K562 (cell line): ENCODE measurements at regions not wholly inside any gene's neighbourhood (a gene's known extent, or its start where the extent isn't known, plus 50 kb on each side); places are given as distances from the start of the nearest gene placed in this dataset.

Experiments
- ATAC-seq: fragments of 200-7000 bp; cut with Tn5 transposase; 3 replicates; pipeline ENCODE4 v1.9.1; 2020; ENCODE audit warnings: moderate library complexity
- BruUV-seq: library from RNA; stranded (reverse); fragments of 400-500 nt; replicated peaks from 2 replicates; lab custom pipeline; 2021; lab: Mats Ljungman, UMichigan
- CTCF ChIA-PET: fragments of 300-600 bp; formaldehyde crosslinking; extraction: SDS; loops from one replicate; lab custom pipeline; 2021; ENCODE audit warnings: low intra/inter-chr PET ratio; lab: Yijun Ruan, JAX
- POLR2A ChIA-PET: fragments of 300-600, 350-650 bp; sonication (Branson Sonifier 250); formaldehyde crosslinking; extraction: SDS; loops from one replicate; lab custom pipeline; 2021; ENCODE audit warnings: antibody characterized with exemption, inconsistent platforms; lab: Yijun Ruan, JAX
- DNase-seq, 4 experiments: peaks; one replicate each; pipeline versions ENCODE4 v3.0.0 to v3.0.0-alpha.2; 2011 to 2018; ENCODE audit warnings: low spot score in 3 of 4, mixed read lengths in 3 of 4; ENCODE audit errors: extremely low read depth in 1 of 4
- FAIRE-seq: peaks from 2 replicates; lab custom pipeline; 2011; peaks lifted over from hg19 to GRCh38; lab: Jason Lieb, UNC
- H2AFZ ChIP-seq: 2 replicates; pipeline ENCODE4 v1.6.0; 2011; ENCODE audit warnings: low read depth, low read length, control low read depth, inconsistent platforms
- H3K27ac ChIP-seq: fragments of 200-600 bp; 3 replicates; pipeline ENCODE4 v1.8.0; 2011; ENCODE audit warnings: low read depth, mild to moderate bottlenecking, control low read depth, inconsistent platforms, low read length, moderate library complexity, mixed read lengths; ENCODE audit errors: extremely low read depth
- H3K27me3 ChIP-seq, 2 experiments: fragments of 300-600 bp in 1 of 2; 2 replicates in 1 of 2; 3 replicates in 1 of 2; pipeline versions ENCODE4 v1.6.0 to v1.8.0; 2011; ENCODE audit warnings: inconsistent platforms in 2 of 2, low read length in 2 of 2, mild to moderate bottlenecking in 1 of 2, mixed read lengths in 1 of 2, moderate library complexity in 1 of 2; ENCODE audit not compliant: control insufficient read depth in 2 of 2, insufficient read depth in 2 of 2
- H3K36me3 ChIP-seq: fragments of 300-600 bp; 3 replicates; pipeline ENCODE4 v1.8.0; 2011; ENCODE audit warnings: mild to moderate bottlenecking, low read length, inconsistent platforms; ENCODE audit not compliant: control insufficient read depth, insufficient read depth
- H3K4me1 ChIP-seq, 2 experiments: fragments of 200-600 bp in 1 of 2; replicated peaks in 1 of 2; 2 replicates in 1 of 2; 3 replicates in 1 of 2; pipeline versions ENCODE4 v1.5.1 to v1.8.0; 2011; ENCODE audit warnings: inconsistent platforms in 2 of 2, low read length in 2 of 2, mild to moderate bottlenecking in 1 of 2, mixed read lengths in 1 of 2, moderate library complexity in 1 of 2; ENCODE audit not compliant: control insufficient read depth in 2 of 2, insufficient read depth in 2 of 2
- H3K4me2 ChIP-seq: 2 replicates; pipeline ENCODE4 v1.6.1; 2011; ENCODE audit warnings: low read length, control low read depth, inconsistent platforms, mixed read lengths; ENCODE audit not compliant: insufficient read depth
- H3K4me3 ChIP-seq: fragments of 200-600 bp; sonication (generic), shearing (Covaris generic); 2 replicates; pipeline ENCODE4 v1.5.1; 2016; ENCODE audit warnings: control low read depth, inconsistent platforms
- H3K79me2 ChIP-seq: fragments of 200-600 bp; 3 replicates; pipeline ENCODE4 v1.8.0; 2011; ENCODE audit warnings: low read length, inconsistent platforms; ENCODE audit not compliant: control insufficient read depth, insufficient read depth
- H3K9ac ChIP-seq, 2 experiments: 2 replicates each; pipeline versions ENCODE4 v1.6.0 to v1.6.1; 2011; ENCODE audit warnings: low read depth in 2 of 2, low read length in 2 of 2, control low read depth in 1 of 2, inconsistent platforms in 1 of 2, mild to moderate bottlenecking in 1 of 2, mixed read lengths in 1 of 2; ENCODE audit not compliant: insufficient read depth in 1 of 2
- H3K9me1 ChIP-seq: one replicate; pipeline ENCODE4 v1.6.0; 2011; ENCODE audit warnings: inconsistent platforms, mild to moderate bottlenecking, low read length, moderate library complexity; ENCODE audit not compliant: control insufficient read depth, insufficient read depth
- H3K9me3 ChIP-seq: replicated peaks from 2 replicates; pipeline ENCODE4 v1.5.1; 2011; ENCODE audit warnings: low read depth, low read length, inconsistent platforms; ENCODE audit not compliant: control insufficient read depth, insufficient read depth
- H4K20me1 ChIP-seq: replicated peaks from 2 replicates; pipeline ENCODE4 v1.6.1; 2011; ENCODE audit warnings: low read length, inconsistent platforms, mixed read lengths; ENCODE audit not compliant: control insufficient read depth, insufficient read depth
- ATF4 ChIP-seq: fragments of 450-650 bp; formaldehyde crosslinking; IDR thresholded peaks from 2 replicates; pipeline ENCODE4 v1.4.0; 2022; ENCODE audit warnings: mild to moderate bottlenecking, moderate library complexity
- MGA ChIP-seq: fragments of 450-650 bp; IDR thresholded peaks from 2 replicates; pipeline ENCODE4 v1.6.1; 2016; ENCODE audit warnings: mild to moderate bottlenecking, moderate library complexity
- MITF ChIP-seq: IDR thresholded peaks from 2 replicates; pipeline ENCODE4 v1.6.1; 2014; ENCODE audit warnings: antibody characterized with exemption
- POLR2B ChIP-seq: fragments of 450-650 bp; IDR thresholded peaks from 2 replicates; pipeline ENCODE4 v1.6.1; 2018; ENCODE audit warnings: low read depth; ENCODE audit not compliant: partially characterized antibody
- TEAD4 ChIP-seq, 2 experiments: sonication (generic) in 1 of 2; formaldehyde crosslinking in 1 of 2; IDR thresholded peaks; 2 replicates each; pipeline versions ENCODE4 v1.6.1 to v1.8.0; 2012 to 2022; ENCODE audit warnings: borderline replicate concordance in 1 of 2, inconsistent platforms in 1 of 2, low read length in 1 of 2, mild to moderate bottlenecking in 1 of 2, missing genetic modification reagents in 1 of 2
- ZNF217 ChIP-seq: sonication (generic); formaldehyde crosslinking; IDR thresholded peaks from 2 replicates; pipeline ENCODE4 v1.8.0; 2022; ENCODE audit warnings: mild to moderate bottlenecking, missing genetic modification reagents
- WGBS: fragments of 100-300 bp; shearing (Covaris generic); methylation state at CpG from one replicate; pipeline ENCODE4 v1.1.6; 2016; ENCODE audit warnings: low coverage, mixed read lengths; ENCODE audit not compliant: insufficient coverage; ENCODE audit errors: missing lambda C conversion rate; 5-methylcytosine and 5-hydroxymethylcytosine counted together
- in situ Hi-C: fragments of 300-500 bp; cut with MboI; formaldehyde crosslinking; loops from 4 replicates; pipeline ENCODE4 v1.15.0; 2018; ENCODE audit warnings: inconsistent platforms, mixed read lengths
- intact Hi-C: fragments of 100-400 bp; cut with micrococcal nuclease; formaldehyde crosslinking; loops from 2 replicates; pipeline ENCODE4 v1.14.2; 2022

- H3K27ac ChIP-seq = no peak overlapping the region
- 0 out of 2 replicates have a peak, but pooled peaks cover 2% of the 10 kb centered on the region for H4K20me1 ChIP-seq
- H3K9me1 ChIP-seq = no peaks in the 10 kb centered on the region
- H3K9ac ChIP-seq = no peak overlapping the region
- H3K4me1 ChIP-seq = no peaks in the 10 kb centered on the region
- H3K79me2 ChIP-seq = no peaks in the 10 kb centered on the region
- CTCF ChIA-PET = no interaction called here
- H3K4me3 ChIP-seq = no peak overlapping the region
- WGBS = 0% methylated on average over 5 of the region's 6 CpGs
- POLR2A ChIA-PET = interaction anchor here (0.7 kb wide), 1 partner anchor 1150 kb away, joined by 3 read pairs; no protein-coding TSS in a partner anchor
- in situ Hi-C loops = no loop called here
- intact Hi-C loops = no loop called here
- DNase-seq (no peak), ATAC-seq (no peak), FAIRE-seq (no peak)
- H3K27me3 ChIP-seq = peaks cover 5 to 20% of the 10 kb centered on the region in 2 experiments; a peak in 2 of 5 replicates
- H2AFZ ChIP-seq = no peak overlapping the region
- no peak overlapping the region for H3K4me2 ChIP-seq
- no peaks in the 10 kb centered on the region for H3K9me3 ChIP-seq
- H3K36me3 ChIP-seq = no peaks in the 10 kb centered on the region
- no peak for TF ChIP-seq TEAD4 (IDR thresholded peaks at IDR 0.05; ENCODE audit: low read length)
- no peak for TF ChIP-seq TEAD4 (CRISPR knock-in tag; IDR thresholded peaks at IDR 0.05; ENCODE audit: borderline replicate concordance)
- no peak for TF ChIP-seq MITF
- no peak for TF ChIP-seq ZNF217 (CRISPR knock-in tag)
- no peak for TF ChIP-seq ATF4
- no peak for TF ChIP-seq POLR2B
- no peak for TF ChIP-seq MGA
- BruUV-seq = no TSS peak
Observed at GRCh38 chr5:2565147-2565546, 186.3 kb downstream of the IRX2 start.
